ENCODE measurements at regions not wholly inside any gene's neighbourhood (a gene's known extent, or its start where the extent isn't known, plus 50 kb on each side); places are given as distances from the start of the nearest gene placed in this dataset.

GRCh38 chr9:29799227-29799626, 2225.9 kb upstream of the C9orf72 start:
- DNase-seq (ENCODE audit: low read depth in 2 of 2): no peak

GRCh38 chr9:29800821-29801220, 2227.5 kb upstream of the C9orf72 start:
- DNase-seq (ENCODE audit: low read depth in 2 of 2): no peak

GRCh38 chr9:29802454-29802853, 2229.2 kb upstream of the C9orf72 start:
- DNase-seq (ENCODE audit: low read depth in 2 of 2): no peak

DNA sequence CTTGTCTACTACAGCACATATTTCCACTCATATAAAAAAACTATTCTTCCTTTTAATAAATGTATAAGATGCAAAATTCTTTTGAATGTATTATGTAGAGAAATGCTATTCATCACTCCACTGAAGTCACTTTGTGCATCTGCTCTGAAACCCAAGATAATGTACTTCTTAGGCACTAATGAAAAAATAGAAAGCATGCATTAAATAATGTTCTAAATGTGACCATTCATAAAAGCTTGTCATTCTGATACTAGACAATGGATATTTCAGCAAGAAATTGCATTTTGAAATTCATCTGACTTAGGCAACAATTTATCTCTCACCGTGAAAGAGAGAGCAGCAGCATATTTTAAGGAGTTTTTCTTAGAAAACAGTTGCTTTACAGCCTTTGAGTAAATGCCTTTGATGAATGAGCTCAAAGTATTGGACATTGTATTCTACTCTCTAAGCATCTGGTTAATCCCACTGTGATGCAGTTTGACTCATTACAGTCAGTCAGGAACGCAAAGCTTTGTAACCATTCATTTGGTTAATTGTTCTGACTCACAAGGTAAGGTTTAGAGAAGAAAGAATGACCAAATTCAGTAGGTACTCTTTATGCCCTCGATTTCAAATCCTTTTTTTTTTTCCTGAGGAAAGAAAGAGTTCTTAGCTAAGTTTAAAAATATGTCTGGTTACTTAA, 2233.8 kb upstream of the C9orf72 start:
- no peak for DNase-seq (ENCODE audit: low read depth in 2 of 2)

DNA sequence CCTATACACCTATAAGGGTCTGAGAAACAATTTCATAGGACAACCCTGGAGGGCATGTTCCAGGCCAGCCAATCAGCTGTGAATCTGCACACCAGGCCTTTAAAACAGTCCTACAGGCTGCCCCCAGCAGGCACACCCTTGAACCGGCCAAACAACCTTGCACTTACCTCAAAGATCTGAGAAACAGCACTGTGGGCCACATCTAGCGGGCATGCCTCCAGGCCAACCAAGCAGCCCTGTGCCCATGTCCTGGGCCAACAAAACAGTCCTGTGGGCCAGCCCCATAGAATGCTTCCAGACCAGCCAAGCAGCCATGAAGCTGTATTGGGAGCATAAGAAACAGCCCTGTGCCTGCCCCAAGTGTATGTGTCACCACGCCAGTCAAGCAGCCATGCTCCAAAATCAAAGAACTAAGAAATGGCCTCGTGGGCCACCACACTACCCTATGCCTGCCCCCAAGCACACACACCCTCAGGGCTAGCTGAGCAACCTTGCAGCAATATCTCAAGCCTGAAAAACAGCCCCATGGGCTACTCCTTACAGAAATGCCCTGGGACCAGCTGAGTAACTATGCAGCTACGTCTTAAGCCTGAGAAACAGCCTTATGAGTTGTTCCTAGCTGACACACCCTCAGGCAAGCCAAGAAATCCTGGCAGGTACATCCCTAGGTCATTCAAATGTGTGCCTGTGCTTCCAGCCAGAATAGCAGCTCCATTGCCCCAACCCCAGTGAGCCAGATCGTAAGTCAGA, 2243.8 kb upstream of the C9orf72 start:
- no peak for DNase-seq (ENCODE audit: low read depth in 2 of 2)

- DNase-seq (ENCODE audit: low read depth in 2 of 2): no peak
Measured at GRCh38 chr9:29822458-29822857, 2249.2 kb upstream of the C9orf72 start.

- no peak for DNase-seq (ENCODE audit: low read depth in 2 of 2)
Measured at GRCh38 chr9:29826421-29826820, 2253.1 kb upstream of the C9orf72 start.

DNA sequence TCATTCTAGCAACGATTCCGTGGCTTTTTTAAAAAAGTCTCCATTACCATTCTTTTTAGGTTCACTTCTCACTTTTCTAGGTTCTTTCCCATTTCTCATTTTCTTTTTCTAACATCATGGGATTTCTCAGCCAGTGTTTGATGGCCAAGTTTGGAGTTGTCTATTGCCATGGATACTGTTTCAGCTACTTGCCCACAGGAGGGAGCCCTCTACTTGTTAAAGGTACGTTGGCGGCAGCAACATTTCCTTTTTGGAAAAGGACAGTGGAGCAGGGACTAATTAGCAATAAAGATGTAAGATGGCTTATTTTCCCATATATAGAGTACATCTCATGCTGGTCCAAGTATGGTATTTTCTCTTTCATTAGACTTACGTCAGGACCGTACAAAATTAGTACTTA, 2257.5 kb upstream of the C9orf72 start:
- DNase-seq (ENCODE audit: low read depth in 2 of 2): no peak

- no peak for DNase-seq (ENCODE audit: low read depth in 2 of 2)
Measured at GRCh38 chr9:29838491-29839020, 2265.3 kb upstream of the C9orf72 start.

- DNase-seq (ENCODE audit: low read depth in 2 of 2): no peak
Measured at GRCh38 chr9:29844251-29844650, 2271.0 kb upstream of the C9orf72 start.

GRCh38 chr9:29850664-29851063, 2277.4 kb upstream of the C9orf72 start:
- no peak for DNase-seq (ENCODE audit: low read depth in 2 of 2)

- no peak for DNase-seq (ENCODE audit: low read depth in 2 of 2)
Measured at GRCh38 chr9:29861803-29862202, 2288.5 kb upstream of the C9orf72 start.

GRCh38 chr9:29865764-29866313, 2292.6 kb upstream of the C9orf72 start:
- DNase-seq (ENCODE audit: low read depth in 2 of 2): no peak

DNA sequence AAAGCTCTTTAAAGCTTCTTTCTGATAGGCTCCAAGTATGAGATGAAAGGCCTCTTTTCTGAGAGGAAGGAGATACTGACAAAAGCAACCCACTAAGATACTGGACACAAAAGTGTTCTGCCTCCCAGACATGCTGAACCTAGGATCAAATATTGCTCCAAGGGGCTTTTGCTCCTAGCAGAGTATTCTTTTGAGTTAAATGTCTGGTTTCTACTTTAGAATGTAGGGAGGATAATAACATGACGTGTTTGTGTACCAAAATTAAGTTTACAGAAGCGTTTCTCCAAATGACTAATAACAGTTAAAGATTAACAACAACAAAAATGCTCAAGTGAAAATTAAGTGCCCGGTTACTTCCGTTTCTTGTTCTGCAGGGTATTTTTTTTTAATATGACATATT, 2293.3 kb upstream of the C9orf72 start:
- no peak for DNase-seq (ENCODE audit: low read depth in 2 of 2)

DNA sequence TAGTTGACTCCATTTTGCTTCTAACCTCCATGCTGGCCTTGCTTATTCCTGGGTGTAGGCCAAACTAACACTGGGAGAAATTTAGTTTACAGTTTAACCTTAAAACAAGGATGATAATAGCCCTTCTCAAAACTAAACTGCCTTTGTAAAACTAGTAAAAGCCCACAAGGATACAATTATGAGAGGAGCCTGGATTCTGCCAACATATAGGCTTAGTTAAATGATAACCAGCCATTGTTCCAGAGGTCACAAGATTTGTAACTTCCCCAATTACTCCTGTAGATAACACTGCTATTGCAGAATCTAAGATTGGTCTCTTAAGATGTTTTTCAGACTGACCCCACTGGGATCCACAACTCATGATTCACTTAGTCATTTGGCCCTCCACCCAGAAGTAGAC, 2300.3 kb upstream of the C9orf72 start:
- no peak for DNase-seq (ENCODE audit: low read depth in 2 of 2)

DNA sequence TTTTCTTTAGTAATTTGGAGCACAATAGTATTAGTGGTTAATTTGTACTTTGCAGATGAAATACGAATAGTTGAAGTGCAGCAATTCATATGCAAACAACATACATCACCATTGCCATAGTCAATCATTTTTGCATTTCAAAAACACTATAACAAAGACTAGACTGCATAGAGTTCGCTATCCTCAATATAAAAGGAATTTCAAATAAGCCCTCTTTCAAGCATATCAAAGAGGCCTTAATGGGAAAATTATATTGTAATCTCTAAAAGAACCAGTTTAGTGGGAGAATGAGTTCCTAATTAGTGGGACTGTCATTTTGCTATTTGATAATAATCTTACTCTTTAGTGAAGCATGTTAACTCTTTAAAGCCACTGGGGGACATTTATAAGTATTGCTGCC, 2302.3 kb upstream of the C9orf72 start:
- DNase-seq (ENCODE audit: low read depth in 2 of 2): no peak

GRCh38 chr9:29882767-29883166, 2309.5 kb upstream of the C9orf72 start:
- no peak for DNase-seq (ENCODE audit: low read depth in 2 of 2)

- no peak for DNase-seq (ENCODE audit: low read depth in 2 of 2)
Measured at GRCh38 chr9:29906065-29906464, 2332.8 kb upstream of the C9orf72 start.

GRCh38 chr9:29928072-29928471, 2354.8 kb upstream of the C9orf72 start:
- DNase-seq (ENCODE audit: low read depth in 2 of 2): no peak

DNA sequence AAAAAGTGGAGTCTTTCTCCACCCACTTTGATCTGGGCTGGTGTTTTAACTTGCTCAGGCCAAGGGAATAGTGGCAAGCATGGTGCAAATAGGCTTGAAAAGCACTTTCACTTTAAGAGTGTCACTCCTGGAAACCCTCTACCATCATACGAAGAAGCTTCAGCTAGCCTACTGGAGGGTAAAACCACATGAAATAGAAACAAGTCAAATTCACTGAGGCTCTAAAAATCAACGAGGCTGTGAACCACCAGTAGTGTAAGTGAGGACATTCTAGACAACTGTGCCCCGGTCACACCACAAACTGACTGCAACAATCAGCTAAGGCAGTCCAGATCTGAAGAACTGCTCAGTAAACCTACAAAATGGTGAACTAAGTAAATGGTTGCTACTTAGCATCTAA, 2366.3 kb upstream of the C9orf72 start:
- no peak for DNase-seq (ENCODE audit: low read depth in 2 of 2)

GRCh38 chr9:29945012-29945411, 2371.7 kb upstream of the C9orf72 start:
- no peak for DNase-seq (ENCODE audit: low read depth in 2 of 2)

- DNase-seq (ENCODE audit: low read depth in 2 of 2): no peak
Measured at GRCh38 chr9:29958469-29958868, 2385.2 kb upstream of the C9orf72 start.

GRCh38 chr9:29965834-29966233, 2392.6 kb upstream of the C9orf72 start:
- no peak for DNase-seq (ENCODE audit: low read depth in 2 of 2)
